Body of pancreas (tissue), 4 donors: ENCODE measurements at regions not wholly inside any gene's neighbourhood (a gene's known extent, or its start where the extent isn't known, plus 50 kb on each side); places are given as distances from the start of the nearest gene placed in this dataset.
A peak's percentile ranks its signal among the peaks of the same experiment; 100 is the strongest.

ENCODE experiments used
- ATAC-seq: fragments of 150-250 bp; one replicate; pipeline ENCODE4 v1.9.1; 2016
- DNase-seq, 4 donors: peaks; one replicate each; pipeline ENCODE4 v3.0.0-alpha.2; 2019
- H3K27ac ChIP-seq, 4 donors: fragments of 200-600 bp; sonication (generic); 1 replicate in 3 of 4; 2 replicates in 1 of 4; pipeline versions ENCODE4 v1.5.1 to v1.6.1; 2016 to 2019; ENCODE audit warnings: mild to moderate bottlenecking in 1 of 4, mixed read lengths in 1 of 4, moderate library complexity in 1 of 4
- H3K27me3 ChIP-seq, 2 donors: fragments of 200-600 bp; sonication (generic); one replicate each; pipeline ENCODE4 v1.6.0; 2016; ENCODE audit warnings: mild to moderate bottlenecking in 1 of 2
- H3K36me3 ChIP-seq, 2 donors: fragments of 200-600 bp; sonication (generic); replicated peaks in 1 of 2; 2 replicates each; pipeline ENCODE4 v1.5.1; 2016; ENCODE audit warnings: low read depth in 2 of 2; ENCODE audit not compliant: insufficient read depth in 1 of 2
- H3K4me1 ChIP-seq: fragments of 200-600 bp; sonication (generic); one replicate; pipeline ENCODE4 v1.6.0; 2016
- H3K4me3 ChIP-seq, 2 donors: fragments of 200-600 bp; sonication (generic); 1 replicate in 1 of 2; 2 replicates in 1 of 2; pipeline ENCODE4 v1.5.1; 2016 to 2019
- H3K9me3 ChIP-seq, 3 donors: fragments of 200-600 bp; sonication (generic); 1 replicate in 2 of 3; 2 replicates in 1 of 3; pipeline ENCODE4 v1.5.1; 2016
- CTCF ChIP-seq, 7 experiments: fragments of 450-650 bp in 4 of 7; fragments of 200-600 bp in 3 of 7; sonication (generic) in 3 of 7; IDR thresholded peaks; one replicate each; pipeline ENCODE4 v1.5.1; 2016 to 2019; ENCODE audit warnings: antibody characterized with exemption in 7 of 7
- POLR2A ChIP-seq, 3 donors: fragments of 450-650 bp; IDR thresholded peaks; one replicate each; pipeline ENCODE4 v1.6.1; 2016; ENCODE audit warnings: antibody characterized with exemption in 3 of 3, mild to moderate bottlenecking in 2 of 3
- WGBS, 2 donors: methylation state at CpG; one replicate each; pipeline ENCODE4 v1.1.5; 2017; 5-methylcytosine and 5-hydroxymethylcytosine counted together
- intact Hi-C: fragments of 100-400 bp; cut with DNase I; formaldehyde crosslinking; loops from one replicate; pipeline ENCODE4 v1.15.1; 2023

DNA sequence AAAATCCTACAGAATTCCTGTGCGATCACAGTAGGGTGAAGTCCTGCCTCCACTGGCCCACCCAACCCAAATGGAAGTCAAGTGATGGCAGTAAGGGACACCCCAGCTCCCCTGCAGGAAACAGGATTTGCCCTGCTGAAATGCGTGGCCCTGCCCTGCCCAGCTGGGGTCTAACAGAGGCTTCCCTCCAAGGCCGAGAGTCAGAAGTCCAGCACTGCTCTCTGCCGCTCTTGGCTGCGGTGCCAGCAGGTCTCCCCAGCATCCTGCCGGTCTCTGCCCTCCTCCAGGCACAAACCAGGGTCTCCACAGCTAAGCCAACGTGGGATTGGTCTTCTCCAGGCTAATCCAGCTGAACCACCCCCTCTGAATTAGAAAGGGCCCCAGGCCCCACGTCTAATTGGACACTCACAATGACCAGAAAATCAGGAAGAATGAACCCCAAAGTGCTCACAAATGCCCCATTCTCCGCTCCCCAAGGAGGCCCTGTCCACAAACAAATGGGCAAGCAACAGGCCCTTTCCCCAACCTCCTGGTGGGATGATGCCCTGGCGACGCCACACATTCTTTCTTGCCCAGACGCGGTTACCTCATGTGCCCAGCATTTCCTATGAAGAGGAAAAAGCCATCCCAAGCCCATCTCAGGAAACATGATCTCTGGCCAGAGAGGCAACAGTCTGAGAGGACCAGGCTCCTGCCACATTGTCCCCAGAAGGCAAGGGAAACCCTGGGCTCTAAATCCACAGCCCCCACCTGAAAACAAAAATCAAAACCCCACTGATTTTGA lies 117.2 kb downstream of the BANF2 start:
- TF ChIP-seq CTCF (IDR thresholded peaks at IDR 0.05): no peak
- TF ChIP-seq POLR2A (IDR thresholded peaks at IDR 0.05): no peak
- DNase-seq: no peak
- Histone ChIP-seq H3K9me3 (no peaks in the 10 kb centered on the region), H3K4me3 (no peak overlapping the region), H3K4me1 (peaks cover 7% of the 10 kb centered on the region), H3K36me3 (no peaks in the 10 kb centered on the region), H3K27ac (no peak overlapping the region), H3K27me3 (no peaks in the 10 kb centered on the region)
- no peak for ATAC-seq
- WGBS, 2 donors: 87 to 93% methylated on average over 9 to 13 of the region's 13 CpGs
- intact Hi-C loops: no loop called here

- Histone ChIP-seq H3K4me3 (no peak overlapping the region), H3K27me3 (no peaks in the 10 kb centered on the region), H3K27ac (no peak overlapping the region), H3K9me3 (no peaks in the 10 kb centered on the region), H3K36me3 (no peaks in the 10 kb centered on the region), H3K4me1 (peaks cover 39% of the 10 kb centered on the region)
- ATAC-seq (no peak), DNase-seq (no peak)
- 89 to 94% methylated on average over 4 of the region's 4 CpGs for WGBS, 2 donors
- intact Hi-C loops: no loop called here
- no peak for TF ChIP-seq POLR2A (IDR thresholded peaks at IDR 0.05)
- TF ChIP-seq CTCF (IDR thresholded peaks at IDR 0.05): no peak
Measured at GRCh38 chr20:17811628-17811965, 111.8 kb downstream of the BANF2 start.

DNA sequence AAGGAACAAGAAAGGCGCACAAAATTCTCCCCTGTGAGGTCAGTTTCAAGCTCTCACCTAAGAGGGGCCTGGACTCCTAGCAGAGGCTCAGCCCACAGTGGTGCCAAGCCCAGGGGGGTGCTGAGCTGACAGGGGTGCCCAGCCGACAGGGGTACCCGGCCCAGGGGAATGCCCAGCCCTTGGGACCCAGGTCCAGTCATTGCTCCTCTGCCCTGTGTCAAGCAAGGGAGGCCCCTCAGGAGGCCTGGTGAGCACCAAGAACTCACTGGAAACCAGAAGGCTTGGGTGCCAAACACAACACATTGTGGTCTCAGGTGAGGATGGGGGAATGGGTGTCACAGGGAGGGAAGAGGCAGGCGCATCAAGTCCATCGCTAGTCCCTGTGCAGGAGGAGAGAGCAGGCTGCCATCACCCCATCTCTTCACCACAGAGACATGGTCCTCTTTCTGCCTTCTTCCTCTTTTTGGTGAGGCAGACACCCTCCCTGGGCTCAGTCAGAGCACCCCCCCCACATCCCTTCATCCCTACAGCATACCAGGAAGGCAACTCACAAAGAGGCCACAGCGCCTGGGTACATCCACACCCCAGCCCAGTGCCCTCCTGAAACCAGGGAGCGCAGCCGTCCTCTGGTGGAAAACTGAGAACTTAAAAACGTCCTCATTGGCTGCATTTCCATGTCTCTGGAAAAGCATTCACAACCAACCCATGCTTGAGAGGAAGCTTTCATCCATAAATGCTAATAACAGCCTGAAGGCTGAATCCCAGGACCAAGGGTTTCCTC lies 111.3 kb downstream of the BANF2 start:
- intact Hi-C loops: no loop called here
- ATAC-seq (no peak), DNase-seq (no peak)
- TF ChIP-seq POLR2A (IDR thresholded peaks at IDR 0.05): no peak
- no peak for TF ChIP-seq CTCF (IDR thresholded peaks at IDR 0.05)
- Histone ChIP-seq H3K36me3 (no peaks in the 10 kb centered on the region), H3K4me1 (peaks cover 45% of the 10 kb centered on the region), H3K27ac (peak overlapping the region in 1 of 4 donors; percentile 97), H3K9me3 (no peaks in the 10 kb centered on the region), H3K4me3 (no peak overlapping the region), H3K27me3 (no peaks in the 10 kb centered on the region)
- WGBS, 2 donors: 90 to 91% methylated on average over 9 of the region's 9 CpGs

DNA sequence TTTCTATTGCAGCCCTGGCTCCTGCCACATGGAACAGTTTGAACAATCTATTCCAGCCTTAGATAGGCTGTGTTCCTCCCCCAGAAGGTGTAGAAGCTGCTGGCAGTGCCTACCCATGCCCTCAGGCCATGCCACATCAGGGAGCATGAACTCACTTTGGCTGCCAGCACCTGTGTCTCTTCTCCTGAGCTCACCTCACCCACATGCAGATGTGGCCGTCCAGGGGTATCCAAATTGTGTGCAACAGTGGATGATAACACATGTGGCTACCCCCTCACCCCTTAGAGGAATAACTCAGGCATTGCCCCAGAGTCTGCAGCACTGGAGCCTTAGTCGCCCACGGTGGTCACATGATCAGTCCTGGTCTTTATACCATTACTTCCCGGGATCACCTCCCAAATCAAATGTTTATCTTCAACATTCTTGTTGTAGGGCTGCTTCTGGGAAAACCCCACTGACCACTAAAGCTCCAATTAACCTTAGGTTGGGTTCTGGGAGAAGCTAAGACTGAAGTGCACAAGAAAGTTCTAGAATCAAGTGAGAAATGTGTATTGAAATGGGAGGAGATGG lies 110.4 kb downstream of the BANF2 start:
- intact Hi-C loops: no loop called here
- Histone ChIP-seq H3K27ac (peak overlapping the region in 3 of 4 donors; percentile 21 to 97 (median 94)), H3K27me3 (no peaks in the 10 kb centered on the region), H3K9me3 (no peaks in the 10 kb centered on the region), H3K4me3 (no peak overlapping the region), H3K36me3 (no peaks in the 10 kb centered on the region), H3K4me1 (peaks cover 49% of the 10 kb centered on the region)
- WGBS, 2 donors: 42 to 43% methylated on average over 4 of the region's 4 CpGs
- TF ChIP-seq POLR2A (IDR thresholded peaks at IDR 0.05) (no peak), CTCF (IDR thresholded peaks at IDR 0.05) (no peak)
- no peak for ATAC-seq
- peak in 1 of 4 donors; percentile 78 for DNase-seq
